DOHH2 (cell line): ENCODE measurements at regions not wholly inside any gene's neighbourhood (a gene's known extent, or its start where the extent isn't known, plus 50 kb on each side); places are given as distances from the start of the nearest gene placed in this dataset.

ENCODE experiments used
- CTCF ChIP-seq: fragments of 200-600 bp; sonication (generic); IDR thresholded peaks from one replicate; pipeline ENCODE4 v1.5.1; 2014; ENCODE audit warnings: antibody characterized with exemption, mild to moderate bottlenecking, low read depth, low read length; ENCODE audit not compliant: poor library complexity, severe bottlenecking
- EZH2phosphoT487 ChIP-seq: fragments of 200-600 bp; sonication (generic); IDR thresholded peaks from 2 replicates; pipeline ENCODE4 v1.6.1; 2017; ENCODE audit warnings: borderline replicate concordance, mild to moderate bottlenecking, antibody characterized with exemption, low read length, moderate library complexity, mixed read lengths

DNA sequence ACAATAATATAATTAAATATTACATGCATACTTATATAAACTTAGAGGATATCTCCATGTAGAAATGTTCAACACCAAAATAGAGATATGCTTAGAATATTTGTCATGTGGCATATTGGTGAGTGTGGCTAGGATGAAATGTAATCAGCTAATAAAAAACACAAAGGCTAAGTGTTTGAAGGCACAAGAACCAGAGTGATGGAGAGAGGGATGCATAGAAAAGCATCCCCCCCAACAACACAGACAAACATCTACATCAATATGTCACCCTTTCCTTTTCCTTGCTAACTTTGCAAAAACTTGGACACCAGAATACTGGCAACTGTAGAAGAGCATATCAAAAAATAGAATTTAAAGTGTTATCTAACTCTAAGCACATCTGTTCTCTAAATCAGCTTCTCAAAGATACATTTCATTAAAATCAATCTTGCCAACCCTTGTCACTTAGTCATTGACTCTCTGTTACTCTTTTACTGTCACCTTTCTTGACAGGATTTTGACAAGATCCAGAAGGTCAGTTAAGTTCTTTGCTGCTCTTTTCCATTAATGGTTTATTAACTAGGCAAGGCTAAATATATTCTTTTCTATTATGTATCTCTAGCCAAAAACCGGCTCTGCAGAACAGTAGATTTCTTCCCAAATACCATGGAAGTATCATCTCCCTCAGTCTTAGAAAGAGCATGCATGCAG is 695.9 kb downstream of the OTOL1 start:
- TF ChIP-seq CTCF (no peak), EZH2phosphoT487 (no peak)
